ENCODE measurements at regions not wholly inside any gene's neighbourhood (a gene's known extent, or its start where the extent isn't known, plus 50 kb on each side); places are given as distances from the start of the nearest gene placed in this dataset.

- Histone ChIP-seq H3K9ac (ENCODE audit: low read depth in 1 of 2, low read length in 2 of 2) (no peak overlapping the region), H3K27ac (ENCODE audit: low read depth in 1 of 2, low read length in 2 of 2) (no peak overlapping the region), H3K9me3 (ENCODE audit: control insufficient read depth in 4 of 4, low read length in 3 of 4) (no peaks in the 10 kb centered on the region), H3K4me3 (ENCODE audit: low read depth in 1 of 3, low read length in 3 of 3) (no peak overlapping the region), H3K27me3 (ENCODE audit: control insufficient read depth in 4 of 4, insufficient read depth in 4 of 4, low read length in 3 of 4) (no peaks in the 10 kb centered on the region), H3K36me3 (ENCODE audit: control insufficient read depth in 4 of 4, insufficient read depth in 3 of 4, low read depth in 1 of 4, low read length in 3 of 4) (no peaks in the 10 kb centered on the region), H3K4me1 (ENCODE audit: control insufficient read depth in 4 of 4, insufficient read depth in 4 of 4, low read length in 3 of 4) (peaks cover 1 to 21% (median 11%) of the 10 kb centered on the region in 4 donors)
- TF ChIP-seq SP1 (IDR thresholded peaks at IDR 0.05): no peak
- TF ChIP-seq RXRA (IDR thresholded peaks at IDR 0.05): no peak
- no peak for TF ChIP-seq GABPA (IDR thresholded peaks at IDR 0.05 in 1 of 2, conservative IDR thresholded peaks at IDR 0.05 in 1 of 2)
- TF ChIP-seq, protein P1, sequence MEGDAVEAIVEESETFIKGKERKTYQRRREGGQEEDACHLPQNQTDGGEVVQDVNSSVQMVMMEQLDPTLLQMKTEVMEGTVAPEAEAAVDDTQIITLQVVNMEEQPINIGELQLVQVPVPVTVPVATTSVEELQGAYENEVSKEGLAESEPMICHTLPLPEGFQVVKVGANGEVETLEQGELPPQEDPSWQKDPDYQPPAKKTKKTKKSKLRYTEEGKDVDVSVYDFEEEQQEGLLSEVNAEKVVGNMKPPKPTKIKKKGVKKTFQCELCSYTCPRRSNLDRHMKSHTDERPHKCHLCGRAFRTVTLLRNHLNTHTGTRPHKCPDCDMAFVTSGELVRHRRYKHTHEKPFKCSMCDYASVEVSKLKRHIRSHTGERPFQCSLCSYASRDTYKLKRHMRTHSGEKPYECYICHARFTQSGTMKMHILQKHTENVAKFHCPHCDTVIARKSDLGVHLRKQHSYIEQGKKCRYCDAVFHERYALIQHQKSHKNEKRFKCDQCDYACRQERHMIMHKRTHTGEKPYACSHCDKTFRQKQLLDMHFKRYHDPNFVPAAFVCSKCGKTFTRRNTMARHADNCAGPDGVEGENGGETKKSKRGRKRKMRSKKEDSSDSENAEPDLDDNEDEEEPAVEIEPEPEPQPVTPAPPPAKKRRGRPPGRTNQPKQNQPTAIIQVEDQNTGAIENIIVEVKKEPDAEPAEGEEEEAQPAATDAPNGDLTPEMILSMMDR (IDR thresholded peaks at IDR 0.05; ENCODE audit: low read depth, low read length, missing input control): no peak
- TF ChIP-seq TAF1 (conservative IDR thresholded peaks at IDR 0.05): no peak
- TF ChIP-seq, protein P2, sequence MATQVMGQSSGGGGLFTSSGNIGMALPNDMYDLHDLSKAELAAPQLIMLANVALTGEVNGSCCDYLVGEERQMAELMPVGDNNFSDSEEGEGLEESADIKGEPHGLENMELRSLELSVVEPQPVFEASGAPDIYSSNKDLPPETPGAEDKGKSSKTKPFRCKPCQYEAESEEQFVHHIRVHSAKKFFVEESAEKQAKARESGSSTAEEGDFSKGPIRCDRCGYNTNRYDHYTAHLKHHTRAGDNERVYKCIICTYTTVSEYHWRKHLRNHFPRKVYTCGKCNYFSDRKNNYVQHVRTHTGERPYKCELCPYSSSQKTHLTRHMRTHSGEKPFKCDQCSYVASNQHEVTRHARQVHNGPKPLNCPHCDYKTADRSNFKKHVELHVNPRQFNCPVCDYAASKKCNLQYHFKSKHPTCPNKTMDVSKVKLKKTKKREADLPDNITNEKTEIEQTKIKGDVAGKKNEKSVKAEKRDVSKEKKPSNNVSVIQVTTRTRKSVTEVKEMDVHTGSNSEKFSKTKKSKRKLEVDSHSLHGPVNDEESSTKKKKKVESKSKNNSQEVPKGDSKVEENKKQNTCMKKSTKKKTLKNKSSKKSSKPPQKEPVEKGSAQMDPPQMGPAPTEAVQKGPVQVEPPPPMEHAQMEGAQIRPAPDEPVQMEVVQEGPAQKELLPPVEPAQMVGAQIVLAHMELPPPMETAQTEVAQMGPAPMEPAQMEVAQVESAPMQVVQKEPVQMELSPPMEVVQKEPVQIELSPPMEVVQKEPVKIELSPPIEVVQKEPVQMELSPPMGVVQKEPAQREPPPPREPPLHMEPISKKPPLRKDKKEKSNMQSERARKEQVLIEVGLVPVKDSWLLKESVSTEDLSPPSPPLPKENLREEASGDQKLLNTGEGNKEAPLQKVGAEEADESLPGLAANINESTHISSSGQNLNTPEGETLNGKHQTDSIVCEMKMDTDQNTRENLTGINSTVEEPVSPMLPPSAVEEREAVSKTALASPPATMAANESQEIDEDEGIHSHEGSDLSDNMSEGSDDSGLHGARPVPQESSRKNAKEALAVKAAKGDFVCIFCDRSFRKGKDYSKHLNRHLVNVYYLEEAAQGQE (IDR thresholded peaks at IDR 0.05): no peak
- TF ChIP-seq YY1 (IDR thresholded peaks at IDR 0.05): no peak
- no peak for TF ChIP-seq FOXA2 (IDR thresholded peaks at IDR 0.05)
- no peak for TF ChIP-seq RAD21 (IDR thresholded peaks at IDR 0.05)
- TF ChIP-seq EGR1 (IDR thresholded peaks at IDR 0.05; ENCODE audit: low read depth in 2 of 2): no peak
- TF ChIP-seq MAX (IDR thresholded peaks at IDR 0.05): no peak
- TF ChIP-seq HNF4G (IDR thresholded peaks at IDR 0.05): no peak
- 92% methylated on average over 4 of the region's 4 CpGs for WGBS
- DNase-seq (ENCODE audit: low spot score): no peak
Observed at GRCh38 chr6:81307651-81308214, 444.7 kb downstream of the TENT5A start.

DNA sequence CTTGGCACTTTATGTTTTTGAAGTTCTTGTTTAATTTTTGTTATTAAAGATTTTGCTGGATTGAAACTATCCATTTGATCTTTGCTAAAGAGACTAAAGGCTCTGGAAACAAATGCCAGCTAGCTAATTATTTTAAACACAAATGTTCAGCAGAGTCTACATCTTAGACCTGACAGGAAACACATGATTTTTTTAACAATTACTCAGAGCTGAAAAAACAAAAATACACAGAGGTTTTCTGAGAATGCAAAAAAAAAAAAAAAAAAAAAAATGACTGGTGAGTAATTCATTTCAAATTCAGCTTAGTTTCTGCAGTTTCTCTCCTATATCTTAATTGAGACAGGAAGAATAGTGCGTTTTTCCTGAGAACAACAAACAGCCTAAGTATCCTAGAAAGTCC lies 448.0 kb downstream of the TENT5A start:
- no peak for DNase-seq (ENCODE audit: low spot score)
- Histone ChIP-seq H3K27me3 (ENCODE audit: control insufficient read depth in 4 of 4, insufficient read depth in 4 of 4, low read length in 3 of 4) (no peaks in the 10 kb centered on the region), H3K4me3 (ENCODE audit: low read depth in 1 of 3, low read length in 3 of 3) (no peak overlapping the region), H3K9ac (ENCODE audit: low read depth in 1 of 2, low read length in 2 of 2) (no peak overlapping the region), H3K9me3 (ENCODE audit: control insufficient read depth in 4 of 4, low read length in 3 of 4) (no peaks in the 10 kb centered on the region), H3K4me1 (ENCODE audit: control insufficient read depth in 4 of 4, insufficient read depth in 4 of 4, low read length in 3 of 4) (peaks cover 1 to 21% (median 11%) of the 10 kb centered on the region in 4 donors), H3K27ac (ENCODE audit: low read depth in 1 of 2, low read length in 2 of 2) (no peak overlapping the region), H3K36me3 (ENCODE audit: control insufficient read depth in 4 of 4, insufficient read depth in 3 of 4, low read depth in 1 of 4, low read length in 3 of 4) (no peaks in the 10 kb centered on the region)
- no peak for TF ChIP-seq EGR1 (IDR thresholded peaks at IDR 0.05; ENCODE audit: low read depth in 2 of 2)
- 79% methylated on average over 1 of the region's 1 CpG for WGBS

DNA sequence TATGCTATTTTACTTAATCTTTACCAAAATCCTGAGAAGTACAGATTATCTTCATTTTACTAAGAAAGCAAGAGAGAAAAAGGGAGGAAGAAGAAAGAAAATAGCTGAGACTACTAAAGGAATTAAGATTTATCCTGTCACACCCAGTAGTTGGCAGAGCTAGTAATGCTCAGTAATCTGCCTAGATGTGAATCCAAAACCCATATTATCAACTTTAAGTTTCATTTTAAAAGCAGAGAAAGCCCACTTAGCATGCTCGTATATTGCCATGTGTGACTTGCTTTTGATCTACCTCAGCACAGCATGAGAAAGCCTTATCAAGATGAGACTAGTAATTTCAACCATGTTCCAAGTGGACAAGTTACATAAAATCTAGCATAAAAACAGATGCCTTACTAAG lies 451.5 kb downstream of the TENT5A start:
- WGBS: 89% methylated on average over 1 of the region's 1 CpG
- H3K4me3 ChIP-seq (ENCODE audit: low read depth in 1 of 3, low read length in 3 of 3): no peak overlapping the region

More for the DNA sequence above, 451.5 kb downstream of the TENT5A start:
- TF ChIP-seq YY1 (IDR thresholded peaks at IDR 0.05): no peak
- TF ChIP-seq GABPA (IDR thresholded peaks at IDR 0.05 in 1 of 2, conservative IDR thresholded peaks at IDR 0.05 in 1 of 2): no peak
- TF ChIP-seq MAX (IDR thresholded peaks at IDR 0.05): no peak
- TF ChIP-seq HNF4A (conservative IDR thresholded peaks at IDR 0.05): no peak
- no peak for TF ChIP-seq JUND (IDR thresholded peaks at IDR 0.05)
- H3K9me3 ChIP-seq (ENCODE audit: control insufficient read depth in 4 of 4, low read length in 3 of 4): no peaks in the 10 kb centered on the region
- no peak overlapping the region for H3K27ac ChIP-seq (ENCODE audit: low read depth in 1 of 2, low read length in 2 of 2)
- H3K4me1 ChIP-seq (ENCODE audit: control insufficient read depth in 4 of 4, insufficient read depth in 4 of 4, low read length in 3 of 4): peaks cover 0 to 3% (median 0%) of the 10 kb centered on the region in 4 donors
- no peaks in the 10 kb centered on the region for H3K27me3 ChIP-seq (ENCODE audit: control insufficient read depth in 4 of 4, insufficient read depth in 4 of 4, low read length in 3 of 4)
- no peak for DNase-seq (ENCODE audit: low spot score)
- H3K36me3 ChIP-seq (ENCODE audit: control insufficient read depth in 4 of 4, insufficient read depth in 3 of 4, low read depth in 1 of 4, low read length in 3 of 4): no peaks in the 10 kb centered on the region
- H3K9ac ChIP-seq (ENCODE audit: low read depth in 1 of 2, low read length in 2 of 2): no peak overlapping the region
